Gastroesophageal sphincter (tissue), 3 donors: ENCODE measurements at regions not wholly inside any gene's neighbourhood (a gene's known extent, or its start where the extent isn't known, plus 50 kb on each side); places are given as distances from the start of the nearest gene placed in this dataset.

Experiments used
- CTCF ChIP-seq, 4 experiments: fragments of 200-600 bp in 2 of 4; fragments of 450-650 bp in 2 of 4; sonication (generic) in 1 of 4; IDR thresholded peaks; one replicate each; pipeline ENCODE4 v1.5.1; 2017 to 2019; ENCODE audit warnings: antibody characterized with exemption in 4 of 4, mild to moderate bottlenecking in 2 of 4, moderate library complexity in 2 of 4
- POLR2AphosphoS5 ChIP-seq: sonication (generic); formaldehyde crosslinking; IDR thresholded peaks from one replicate; pipeline ENCODE4 v1.6.1; 2017; ENCODE audit warnings: antibody characterized with exemption

- no peak for TF ChIP-seq CTCF (IDR thresholded peaks at IDR 0.05)
- no peak for TF ChIP-seq POLR2AphosphoS5
These were observed 146.0 kb upstream of the AGR3 start for GRCh38 chr7:17027789-17028152.
